ENCODE measurements at regions not wholly inside any gene's neighbourhood (a gene's known extent, or its start where the extent isn't known, plus 50 kb on each side); places are given as distances from the start of the nearest gene placed in this dataset.

GRCh38 chr7:119522698-119523097, 750.3 kb upstream of the KCND2 start:
- TF ChIP-seq TAF1 (IDR thresholded peaks at IDR 0.05; ENCODE audit: low read depth, low read length), result no peak
- no peak for TF ChIP-seq POU2F2 (IDR thresholded peaks at IDR 0.05; ENCODE audit: low read depth, low read length)
- no peak for TF ChIP-seq POLR2A (IDR thresholded peaks at IDR 0.05; ENCODE audit: low read depth, low read length)
